Body of pancreas (tissue), 4 donors: ENCODE measurements at regions not wholly inside any gene's neighbourhood (a gene's known extent, or its start where the extent isn't known, plus 50 kb on each side); places are given as distances from the start of the nearest gene placed in this dataset.
A peak's percentile ranks its signal among the peaks of the same experiment; 100 is the strongest.
"Not testable (repeated sequence)": the region's sequence is repeated elsewhere in the genome, so short reads cannot be mapped to it uniquely, and the experiment has no call there.

Experiments used
- ATAC-seq: fragments of 150-250 bp; one replicate; pipeline ENCODE4 v1.9.1; 2016
- DNase-seq, 4 donors: peaks; one replicate each; pipeline ENCODE4 v3.0.0-alpha.2; 2019
- H3K27ac ChIP-seq, 4 donors: fragments of 200-600 bp; sonication (generic); 1 replicate in 3 of 4; 2 replicates in 1 of 4; pipeline versions ENCODE4 v1.5.1 to v1.6.1; 2016 to 2019; ENCODE audit warnings: mild to moderate bottlenecking in 1 of 4, mixed read lengths in 1 of 4, moderate library complexity in 1 of 4
- H3K27me3 ChIP-seq, 2 donors: fragments of 200-600 bp; sonication (generic); one replicate each; pipeline ENCODE4 v1.6.0; 2016; ENCODE audit warnings: mild to moderate bottlenecking in 1 of 2
- H3K36me3 ChIP-seq, 2 donors: fragments of 200-600 bp; sonication (generic); replicated peaks in 1 of 2; 2 replicates each; pipeline ENCODE4 v1.5.1; 2016; ENCODE audit warnings: low read depth in 2 of 2; ENCODE audit not compliant: insufficient read depth in 1 of 2
- H3K4me1 ChIP-seq: fragments of 200-600 bp; sonication (generic); one replicate; pipeline ENCODE4 v1.6.0; 2016
- H3K4me3 ChIP-seq, 2 donors: fragments of 200-600 bp; sonication (generic); 1 replicate in 1 of 2; 2 replicates in 1 of 2; pipeline ENCODE4 v1.5.1; 2016 to 2019
- H3K9me3 ChIP-seq, 3 donors: fragments of 200-600 bp; sonication (generic); 1 replicate in 2 of 3; 2 replicates in 1 of 3; pipeline ENCODE4 v1.5.1; 2016
- WGBS, 2 donors: methylation state at CpG; one replicate each; pipeline ENCODE4 v1.1.5; 2017; 5-methylcytosine and 5-hydroxymethylcytosine counted together
- intact Hi-C: fragments of 100-400 bp; cut with DNase I; formaldehyde crosslinking; loops from one replicate; pipeline ENCODE4 v1.15.1; 2023
- TF ChIP-seq, protein P1 (sequence below), 7 experiments: fragments of 450-650 bp in 4 of 7; fragments of 200-600 bp in 3 of 7; sonication (generic) in 3 of 7; IDR thresholded peaks; one replicate each; pipeline ENCODE4 v1.5.1; 2016 to 2019; ENCODE audit warnings: antibody characterized with exemption in 7 of 7

DNA sequence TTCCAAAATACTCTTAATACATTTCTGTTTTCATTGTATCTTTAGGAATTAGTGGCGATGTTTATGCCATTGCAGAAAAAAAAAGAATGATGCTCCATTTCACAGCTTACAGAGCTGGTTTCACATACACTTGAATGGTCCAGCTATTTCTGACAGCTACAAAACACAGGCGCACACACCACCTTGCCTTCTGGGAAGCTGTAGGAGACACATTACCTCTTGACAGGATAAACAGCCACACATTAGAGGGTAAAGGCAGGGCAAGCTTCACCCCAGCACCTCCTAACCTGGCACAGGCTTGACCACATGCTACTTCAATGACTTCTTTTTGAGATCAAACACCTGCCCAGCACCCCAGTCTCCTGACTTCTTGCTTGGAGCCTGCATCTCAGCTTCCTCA lies 73.2 kb upstream of the PLGLB2 start:
- H3K27ac ChIP-seq, ATAC-seq, H3K27me3 ChIP-seq, H3K9me3 ChIP-seq, H3K36me3 ChIP-seq, DNase-seq, intact Hi-C loops, H3K4me3 ChIP-seq: not testable (repeated sequence)
- WGBS, 2 donors: 100% methylated on average over 1 of the region's 2 CpGs; no CpG with 5 or more reads in 1 of the 2 donors
- H3K4me1 ChIP-seq: peaks cover 14% of the 10 kb centered on the region

DNA sequence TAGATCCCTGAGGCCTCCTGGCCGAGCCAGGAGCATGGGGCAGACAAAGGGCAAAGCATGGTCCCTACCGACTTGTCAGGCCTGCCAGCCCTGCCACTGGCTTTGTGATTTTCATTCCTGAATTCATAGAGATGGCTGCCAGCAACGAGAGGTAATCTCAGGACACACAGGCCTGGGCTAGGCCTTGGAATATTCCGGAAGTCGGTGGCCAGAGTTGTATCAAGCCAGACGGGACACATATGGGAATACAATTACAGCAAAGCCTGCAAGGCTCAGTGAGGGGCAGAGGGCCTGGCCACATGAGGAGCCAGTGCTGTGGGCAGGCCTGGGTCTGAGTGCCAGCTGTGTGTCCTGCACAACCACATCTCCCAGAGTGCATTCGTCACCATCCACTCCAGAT lies 72.4 kb upstream of the PLGLB2 start:
- H3K36me3 ChIP-seq, H3K4me3 ChIP-seq, H3K9me3 ChIP-seq, H3K27me3 ChIP-seq, intact Hi-C loops: not testable (repeated sequence)
- peak overlapping the region in 1 of 4 donors; percentile 28 for H3K27ac ChIP-seq
- 33 to 83% methylated on average over 1 to 4 of the region's 7 CpGs for WGBS, 2 donors
- peaks cover 14% of the 10 kb centered on the region for H3K4me1 ChIP-seq
- DNase-seq (peak in 2 of 4 donors; percentile 19 to 32), ATAC-seq (peak; percentile 45)

DNA sequence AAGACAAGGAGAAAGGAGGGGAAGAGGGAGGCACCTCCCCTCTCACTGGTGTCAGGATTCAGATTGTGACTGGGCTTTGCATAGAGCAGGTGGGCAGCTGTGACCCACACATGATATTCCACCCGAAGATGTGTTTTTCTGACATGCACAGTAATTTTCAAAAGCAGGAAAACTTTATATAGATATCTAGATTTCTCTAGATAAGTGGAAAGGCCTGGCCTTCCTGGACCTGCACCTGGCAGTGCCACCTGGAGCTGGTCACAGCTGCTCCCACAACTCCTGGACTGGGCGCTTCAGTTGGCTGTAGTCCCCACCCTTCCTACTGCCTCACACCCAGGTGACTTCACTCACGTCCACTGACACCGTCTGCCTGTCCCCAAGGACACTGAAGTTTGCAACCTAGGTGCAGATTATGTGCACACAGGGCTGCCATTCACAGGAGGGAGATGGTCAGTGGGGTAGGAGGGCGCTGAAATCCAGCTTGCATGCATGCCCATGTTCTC lies 70.4 kb upstream of the PLGLB2 start:
- DNase-seq (peak; percentile 29 to 56 (median 46)), ATAC-seq (peak; percentile 95)
- intact Hi-C loops, H3K4me1 ChIP-seq, H3K4me3 ChIP-seq, H3K27me3 ChIP-seq, H3K36me3 ChIP-seq, H3K9me3 ChIP-seq: not testable (repeated sequence)
- no CpG with 5 or more reads among the region's 5 CpGs for WGBS, 2 donors
- H3K27ac ChIP-seq: peak overlapping the region in 2 of 4 donors; percentile 34 to 36

DNA sequence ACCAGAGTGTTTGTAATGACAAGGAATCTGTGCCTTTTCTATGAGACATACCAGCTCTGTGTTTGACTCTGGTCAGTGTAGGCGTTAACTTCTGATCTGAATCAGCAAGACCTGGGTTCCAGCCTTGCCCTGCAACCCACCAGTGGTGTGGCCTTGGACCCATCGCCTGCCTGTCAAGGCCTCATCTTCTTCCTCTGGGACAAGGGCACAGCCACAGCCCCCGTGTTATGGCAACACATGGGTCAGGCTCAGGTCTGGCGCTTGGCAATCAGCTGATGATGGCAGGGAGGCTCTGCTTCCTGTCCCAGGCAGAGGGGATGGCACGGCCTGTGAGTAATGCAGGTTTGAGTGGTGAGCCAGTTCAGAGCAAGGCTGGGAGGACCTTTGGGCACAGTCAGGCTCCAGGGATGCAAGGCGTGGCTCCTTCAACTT lies 69.1 kb upstream of the PLGLB2 start:
- H3K36me3 ChIP-seq, DNase-seq, H3K9me3 ChIP-seq, H3K4me3 ChIP-seq, H3K27me3 ChIP-seq, intact Hi-C loops, H3K27ac ChIP-seq, ATAC-seq: not testable (repeated sequence)
- 100% methylated on average over 2 of the region's 6 CpGs; no CpG with 5 or more reads in 1 of the 2 donors for WGBS, 2 donors
- peaks cover 15% of the 10 kb centered on the region for H3K4me1 ChIP-seq

DNA sequence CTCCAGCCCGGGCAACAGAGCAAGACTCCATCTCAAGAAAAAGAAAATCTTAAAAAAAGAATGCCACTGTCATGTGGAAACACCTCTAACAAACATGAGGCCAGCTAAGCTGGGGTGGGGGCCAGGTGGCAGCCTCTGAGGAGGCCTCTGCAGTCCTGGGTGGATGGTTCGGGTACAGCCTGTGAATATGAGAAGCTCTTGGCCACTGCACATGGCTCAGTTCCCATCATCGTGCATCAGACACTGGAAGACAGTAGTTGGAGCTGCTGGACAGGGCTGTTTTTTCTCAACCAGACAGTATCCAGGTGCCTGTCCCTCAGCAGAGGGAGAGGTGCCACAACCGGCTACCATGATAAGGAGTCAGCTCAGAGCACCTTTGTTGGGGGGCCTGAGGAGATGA lies 67.9 kb upstream of the PLGLB2 start:
- H3K36me3 ChIP-seq, H3K4me3 ChIP-seq, DNase-seq, ATAC-seq, intact Hi-C loops, H3K27me3 ChIP-seq, H3K27ac ChIP-seq, H3K9me3 ChIP-seq: not testable (repeated sequence)
- H3K4me1 ChIP-seq: peaks cover 15% of the 10 kb centered on the region
- 86% methylated on average over 2 of the region's 4 CpGs; no CpG with 5 or more reads in 1 of the 2 donors for whole genome bisulfite sequencing, 2 donors

DNA sequence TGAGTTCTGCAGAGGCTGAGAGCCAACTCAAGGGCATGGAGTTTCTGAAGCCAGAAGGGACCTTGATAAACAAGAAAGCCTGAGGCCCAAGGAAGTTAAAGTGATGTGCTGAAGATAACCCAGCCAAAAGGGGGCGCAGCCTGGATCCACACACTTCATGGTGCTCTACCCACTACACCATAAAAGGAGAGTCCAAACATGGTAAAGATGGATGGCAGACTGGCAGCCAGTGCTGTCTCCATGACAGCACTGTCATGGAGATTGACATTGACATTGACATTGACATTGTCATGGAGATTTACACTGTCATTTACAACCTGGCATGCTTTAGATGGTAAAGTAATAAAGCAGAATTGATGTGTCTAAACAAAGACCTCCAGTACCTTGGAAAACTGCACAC lies 67.2 kb upstream of the PLGLB2 start:
- DNase-seq, H3K4me3 ChIP-seq, ATAC-seq, H3K27ac ChIP-seq, H3K36me3 ChIP-seq, H3K27me3 ChIP-seq, intact Hi-C loops, H3K9me3 ChIP-seq: not testable (repeated sequence)
- WGBS, 2 donors: 80% methylated on average over 1 of the region's 1 CpG; no CpG with 5 or more reads in 1 of the 2 donors
- peaks cover 15% of the 10 kb centered on the region for H3K4me1 ChIP-seq

DNA sequence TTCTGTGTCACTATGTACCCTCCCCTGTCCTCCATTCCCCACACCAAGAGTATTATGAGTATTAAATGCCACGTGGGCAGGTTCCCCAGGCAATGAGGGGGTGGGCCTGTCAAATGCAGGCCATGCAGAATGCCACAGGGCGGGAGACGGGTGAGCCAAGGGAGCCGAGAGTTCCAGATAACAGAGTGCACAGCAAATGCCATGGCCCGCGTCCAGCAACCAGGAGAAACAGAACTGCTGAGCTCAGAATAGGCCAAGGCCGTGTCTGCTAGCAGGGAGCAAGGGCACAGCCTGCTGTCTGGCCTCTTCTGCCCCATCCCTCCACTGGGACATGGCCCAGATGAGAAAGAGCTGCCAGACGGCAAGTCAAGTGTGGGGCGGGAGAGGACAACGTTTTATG lies 64.4 kb upstream of the PLGLB2 start:
- H3K27me3 ChIP-seq, H3K9me3 ChIP-seq, H3K36me3 ChIP-seq, H3K4me3 ChIP-seq, intact Hi-C loops: not testable (repeated sequence)
- Histone ChIP-seq H3K27ac (peak overlapping the region in 3 of 4 donors; percentile 31 to 46 (median 46)), H3K4me1 (peaks cover 11% of the 10 kb centered on the region)
- peak; percentile 98 for ATAC-seq
- WGBS, 2 donors: 9 to 13% methylated on average over 1 to 5 of the region's 10 CpGs
- TF ChIP-seq, protein P1, sequence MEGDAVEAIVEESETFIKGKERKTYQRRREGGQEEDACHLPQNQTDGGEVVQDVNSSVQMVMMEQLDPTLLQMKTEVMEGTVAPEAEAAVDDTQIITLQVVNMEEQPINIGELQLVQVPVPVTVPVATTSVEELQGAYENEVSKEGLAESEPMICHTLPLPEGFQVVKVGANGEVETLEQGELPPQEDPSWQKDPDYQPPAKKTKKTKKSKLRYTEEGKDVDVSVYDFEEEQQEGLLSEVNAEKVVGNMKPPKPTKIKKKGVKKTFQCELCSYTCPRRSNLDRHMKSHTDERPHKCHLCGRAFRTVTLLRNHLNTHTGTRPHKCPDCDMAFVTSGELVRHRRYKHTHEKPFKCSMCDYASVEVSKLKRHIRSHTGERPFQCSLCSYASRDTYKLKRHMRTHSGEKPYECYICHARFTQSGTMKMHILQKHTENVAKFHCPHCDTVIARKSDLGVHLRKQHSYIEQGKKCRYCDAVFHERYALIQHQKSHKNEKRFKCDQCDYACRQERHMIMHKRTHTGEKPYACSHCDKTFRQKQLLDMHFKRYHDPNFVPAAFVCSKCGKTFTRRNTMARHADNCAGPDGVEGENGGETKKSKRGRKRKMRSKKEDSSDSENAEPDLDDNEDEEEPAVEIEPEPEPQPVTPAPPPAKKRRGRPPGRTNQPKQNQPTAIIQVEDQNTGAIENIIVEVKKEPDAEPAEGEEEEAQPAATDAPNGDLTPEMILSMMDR (IDR thresholded peaks at IDR 0.05): peak in 4 of 7 experiments; percentile 47 to 64 (median 52)
- DNase-seq: peak; percentile 81 to 90 (median 87)

DNA sequence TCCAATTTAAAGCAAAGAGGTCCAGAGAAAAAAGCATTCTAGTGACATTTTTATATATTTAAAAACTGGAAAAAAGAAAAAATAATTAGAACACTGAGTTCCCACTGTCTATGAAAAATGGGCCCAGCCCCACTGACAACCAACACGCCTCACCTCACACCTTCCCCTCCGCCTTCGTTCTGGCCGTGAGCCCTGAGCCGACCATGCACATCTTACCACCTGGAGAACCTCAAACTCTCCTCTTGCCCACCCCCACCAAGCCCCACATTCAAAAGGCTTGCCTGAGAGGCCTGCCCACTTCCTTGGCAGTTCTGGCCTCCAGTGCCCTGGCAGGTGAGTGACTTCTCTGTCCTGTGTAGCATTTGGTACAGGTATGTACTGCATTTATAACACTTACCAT lies 63.9 kb upstream of the PLGLB2 start:
- H3K4me1 ChIP-seq: peaks cover 11% of the 10 kb centered on the region

DNA sequence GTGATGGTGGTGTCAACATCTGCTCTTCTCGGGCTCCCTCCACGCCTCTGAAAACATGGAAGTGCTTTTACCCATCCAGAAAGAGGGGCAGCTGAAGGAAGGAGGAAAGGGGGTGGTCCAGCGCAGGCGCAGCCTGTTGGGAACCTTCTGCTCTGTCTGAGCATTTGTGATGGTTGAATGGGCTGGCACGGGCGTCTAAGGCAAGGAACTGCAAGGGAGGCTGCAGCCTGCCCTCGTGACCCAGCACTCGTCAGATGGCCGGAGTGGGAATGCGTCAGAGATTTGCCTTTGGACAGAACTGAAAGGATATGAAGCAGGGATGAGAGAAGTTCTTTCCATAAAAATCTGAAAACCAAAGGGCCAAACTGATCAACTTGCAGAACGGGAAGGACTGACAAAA lies 62.3 kb upstream of the PLGLB2 start:
- WGBS, 2 donors: 80% methylated on average over 9 of the region's 11 CpGs; no CpG with 5 or more reads in 1 of the 2 donors
- H3K27me3 ChIP-seq, DNase-seq, ATAC-seq, intact Hi-C loops, H3K9me3 ChIP-seq, H3K27ac ChIP-seq, H3K36me3 ChIP-seq, H3K4me3 ChIP-seq: not testable (repeated sequence)
- H3K4me1 ChIP-seq: peaks cover 11% of the 10 kb centered on the region

More for the DNA sequence above, 63.9 kb upstream of the PLGLB2 start:
- ATAC-seq, H3K4me3 ChIP-seq, H3K36me3 ChIP-seq, DNase-seq, H3K9me3 ChIP-seq, H3K27me3 ChIP-seq, intact Hi-C loops: not testable (repeated sequence)
- WGBS, 2 donors: 79 to 91% methylated on average over 5 of the region's 5 CpGs
- H3K27ac ChIP-seq: peak overlapping the region in 1 of 4 donors; percentile 46

DNA sequence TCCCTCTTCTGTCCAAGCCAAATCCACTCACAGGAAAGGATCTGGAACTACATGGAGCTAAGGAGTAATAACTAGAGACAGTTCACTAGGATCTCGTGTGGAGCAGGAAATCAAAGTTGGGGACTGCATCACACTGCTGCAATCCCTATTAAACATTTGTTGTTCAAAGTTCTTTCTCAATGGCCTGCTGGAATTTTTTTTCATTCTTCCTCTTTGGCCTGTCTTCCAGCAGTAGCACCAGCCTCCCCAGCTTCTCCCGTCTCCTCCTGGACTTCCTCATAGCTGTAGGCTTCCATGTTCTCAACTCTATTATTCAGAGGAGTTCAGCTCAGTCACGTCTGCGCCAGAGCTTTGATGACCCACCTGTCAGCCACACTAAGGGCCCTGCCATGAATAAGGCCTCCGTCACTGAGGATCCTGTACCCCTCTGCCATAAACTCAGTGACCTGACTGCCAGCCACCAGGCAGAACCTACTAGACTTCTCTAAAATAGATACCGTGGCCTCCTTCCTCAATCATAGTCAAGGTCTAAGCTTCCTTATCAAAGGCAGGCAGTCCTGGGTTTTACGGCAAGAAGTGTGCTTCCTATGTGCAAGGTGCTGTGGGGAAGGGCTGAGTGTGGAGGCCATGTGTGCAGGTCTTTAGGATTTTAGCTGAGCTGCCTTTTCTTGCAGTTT lies 60.9 kb upstream of the PLGLB2 start:
- ATAC-seq, H3K36me3 ChIP-seq, H3K9me3 ChIP-seq, H3K27ac ChIP-seq, DNase-seq, H3K4me3 ChIP-seq, intact Hi-C loops, H3K27me3 ChIP-seq: not testable (repeated sequence)
- peaks cover 11% of the 10 kb centered on the region for H3K4me1 ChIP-seq
- no CpG with 5 or more reads among the region's 7 CpGs for WGBS, 2 donors
